ENCODE measurements at regions not wholly inside any gene's neighbourhood (a gene's known extent, or its start where the extent isn't known, plus 50 kb on each side); places are given as distances from the start of the nearest gene placed in this dataset.

- in situ Hi-C loops (cut with HindIII; ENCODE audit: low pct_unique_long_range_greater_than_20kb, low sequenced_read_pairs), result no loop called here
- DNase-seq (ENCODE audit: low read depth in 1 of 2, low spot score in 1 of 2), result no peak
- no peak for TF ChIP-seq JUND (IDR thresholded peaks at IDR 0.05; ENCODE audit: low read depth)
Measured at GRCh38 chr11:45079567-45079942, 66.9 kb upstream of the PRDM11 start.

- DNase-seq (ENCODE audit: low read depth in 1 of 2, low spot score in 1 of 2), result no peak
- TF ChIP-seq JUND (IDR thresholded peaks at IDR 0.05; ENCODE audit: low read depth), result no peak
- in situ Hi-C loops (cut with HindIII; ENCODE audit: low pct_unique_long_range_greater_than_20kb, low sequenced_read_pairs), result no loop called here
Measured at GRCh38 chr11:45079943-45080719, 66.3 kb upstream of the PRDM11 start.

- in situ Hi-C loops (cut with HindIII; ENCODE audit: low pct_unique_long_range_greater_than_20kb, low sequenced_read_pairs), result no loop called here
- no peak for TF ChIP-seq JUND (IDR thresholded peaks at IDR 0.05; ENCODE audit: low read depth)
- no peak for DNase-seq (ENCODE audit: low read depth in 1 of 2, low spot score in 1 of 2)
Measured at GRCh38 chr11:45082744-45083543, 63.5 kb upstream of the PRDM11 start.

- in situ Hi-C loops (cut with HindIII; ENCODE audit: low pct_unique_long_range_greater_than_20kb, low sequenced_read_pairs), result no loop called here
- TF ChIP-seq JUND (IDR thresholded peaks at IDR 0.05; ENCODE audit: low read depth), result no peak
- DNase-seq (ENCODE audit: low read depth in 1 of 2, low spot score in 1 of 2), result peak; percentile 49 to 67
Measured at GRCh38 chr11:45083544-45084087, 62.8 kb upstream of the PRDM11 start.

GRCh38 chr11:45085646-45086501 is 60.6 kb upstream of the PRDM11 start:
- in situ Hi-C loops (cut with HindIII; ENCODE audit: low pct_unique_long_range_greater_than_20kb, low sequenced_read_pairs), result no loop called here
- no peak for DNase-seq (ENCODE audit: low read depth in 1 of 2, low spot score in 1 of 2)
- TF ChIP-seq JUND (IDR thresholded peaks at IDR 0.05; ENCODE audit: low read depth), result no peak

GRCh38 chr11:45086526-45086925 is 59.9 kb upstream of the PRDM11 start:
- DNase-seq (ENCODE audit: low read depth in 1 of 2, low spot score in 1 of 2), result no peak
- no peak for TF ChIP-seq JUND (IDR thresholded peaks at IDR 0.05; ENCODE audit: low read depth)
- in situ Hi-C loops (cut with HindIII; ENCODE audit: low pct_unique_long_range_greater_than_20kb, low sequenced_read_pairs), result no loop called here

GRCh38 chr11:45087086-45087899 is 59.1 kb upstream of the PRDM11 start:
- no peak for DNase-seq (ENCODE audit: low read depth in 1 of 2, low spot score in 1 of 2)
- in situ Hi-C loops (cut with HindIII; ENCODE audit: low pct_unique_long_range_greater_than_20kb, low sequenced_read_pairs), result no loop called here
- TF ChIP-seq JUND (IDR thresholded peaks at IDR 0.05; ENCODE audit: low read depth), result no peak

- DNase-seq (ENCODE audit: low read depth in 1 of 2, low spot score in 1 of 2), result no peak
- in situ Hi-C loops (cut with HindIII; ENCODE audit: low pct_unique_long_range_greater_than_20kb, low sequenced_read_pairs), result no loop called here
- no peak for TF ChIP-seq JUND (IDR thresholded peaks at IDR 0.05; ENCODE audit: low read depth)
Measured at GRCh38 chr11:45087900-45088160, 58.6 kb upstream of the PRDM11 start.

GRCh38 chr11:45089251-45089650 is 57.2 kb upstream of the PRDM11 start:
- no peak for DNase-seq (ENCODE audit: low read depth in 1 of 2, low spot score in 1 of 2)
- TF ChIP-seq JUND (IDR thresholded peaks at IDR 0.05; ENCODE audit: low read depth), result no peak
- in situ Hi-C loops (cut with HindIII; ENCODE audit: low pct_unique_long_range_greater_than_20kb, low sequenced_read_pairs), result no loop called here

GRCh38 chr11:45089676-45090499 is 56.6 kb upstream of the PRDM11 start:
- no peak for TF ChIP-seq JUND (IDR thresholded peaks at IDR 0.05; ENCODE audit: low read depth)
- in situ Hi-C loops (cut with HindIII; ENCODE audit: low pct_unique_long_range_greater_than_20kb, low sequenced_read_pairs), result no loop called here
- peak in 1 of 2 experiments; percentile 37 for DNase-seq (ENCODE audit: low read depth in 1 of 2, low spot score in 1 of 2)

GRCh38 chr11:45090607-45091006 is 55.8 kb upstream of the PRDM11 start:
- in situ Hi-C loops (cut with HindIII; ENCODE audit: low pct_unique_long_range_greater_than_20kb, low sequenced_read_pairs), result no loop called here
- TF ChIP-seq JUND (IDR thresholded peaks at IDR 0.05; ENCODE audit: low read depth), result no peak
- DNase-seq (ENCODE audit: low read depth in 1 of 2, low spot score in 1 of 2), result no peak
